Chondrocyte (in vitro differentiated cells): ENCODE measurements at regions not wholly inside any gene's neighbourhood (a gene's known extent, or its start where the extent isn't known, plus 50 kb on each side); places are given as distances from the start of the nearest gene placed in this dataset.

ENCODE experiments used
- DNase-seq: peaks from one replicate; pipeline ENCODE4 v3.0.0; 2021; ENCODE audit warnings: mixed read lengths, low spot score
- H3K27ac Mint-ChIP-seq: one replicate; pipeline ENCODE4 v1.8.0; 2021; ENCODE audit warnings: mild to moderate bottlenecking, moderate library complexity, mixed read lengths; ENCODE audit not compliant: unreplicated experiment
- H3K27me3 Mint-ChIP-seq: 2 replicates; pipeline ENCODE4 v1.8.0; 2021; ENCODE audit warnings: low read depth, mixed read lengths
- H3K36me3 Mint-ChIP-seq: 2 replicates; pipeline ENCODE4 v1.8.0; 2021; ENCODE audit warnings: low read depth, mixed read lengths
- H3K4me1 Mint-ChIP-seq: 2 replicates; pipeline ENCODE4 v1.8.0; 2021; ENCODE audit warnings: low read depth, mild to moderate bottlenecking, mixed read lengths
- H3K4me3 Mint-ChIP-seq: one replicate; pipeline ENCODE4 v1.8.0; 2021; ENCODE audit warnings: mild to moderate bottlenecking, moderate library complexity, mixed read lengths; ENCODE audit not compliant: unreplicated experiment
- H3K9me3 Mint-ChIP-seq: 2 replicates; pipeline ENCODE4 v1.8.0; 2021; ENCODE audit warnings: low read depth, mixed read lengths
- TF ChIP-seq, protein P1 (sequence below): fragments of 200-600 bp; sonication (generic); IDR thresholded peaks from 2 replicates; pipeline ENCODE4 v1.5.0; 2021; ENCODE audit warnings: antibody characterized with exemption, mild to moderate bottlenecking, moderate library complexity

DNA sequence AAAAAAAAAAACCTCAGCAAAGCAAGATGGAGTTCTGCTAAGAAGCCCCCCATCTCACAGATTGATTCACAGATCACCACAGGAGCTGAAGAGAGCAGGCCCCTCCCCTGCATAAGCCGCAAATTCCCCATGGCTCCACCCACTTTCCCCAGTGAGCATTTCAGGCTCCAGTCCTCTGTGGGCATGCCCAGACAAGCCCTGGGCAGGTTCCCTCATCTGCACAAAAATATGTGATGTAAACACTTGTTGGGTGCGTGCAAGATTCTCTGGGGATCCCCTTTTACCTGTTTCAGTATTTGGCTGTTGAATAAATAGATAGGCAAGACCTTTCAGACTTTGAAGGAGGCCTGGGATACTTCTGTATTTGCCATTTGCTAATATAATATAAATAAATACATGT lies 514.3 kb downstream of the PCDH7 start:
- Mint-ChIP-seq H3K27ac (no peak overlapping the region), H3K9me3 (peaks cover 11% of the 10 kb centered on the region)

DNA sequence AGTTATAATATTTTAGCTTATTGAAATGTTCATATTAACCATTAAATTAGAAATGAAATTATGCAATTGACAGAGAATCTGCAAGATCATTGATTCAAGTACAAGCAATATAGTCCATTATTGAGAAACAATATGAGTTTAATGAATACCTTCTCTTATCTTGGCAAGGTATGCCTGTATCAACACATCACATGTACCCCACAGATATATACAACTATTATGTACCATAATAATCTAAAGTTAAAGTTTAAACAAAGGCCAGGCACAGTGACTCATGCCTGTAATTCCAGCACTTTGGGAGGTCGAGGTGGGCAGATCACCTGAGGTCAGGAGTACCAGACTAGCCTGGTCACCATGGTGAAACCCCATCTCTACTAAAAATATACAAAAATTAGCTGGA lies 514.7 kb downstream of the PCDH7 start:
- H3K4me1 Mint-ChIP-seq, result peaks cover 4% of the 10 kb centered on the region
- DNase-seq, result no peak
- TF ChIP-seq, protein P1, sequence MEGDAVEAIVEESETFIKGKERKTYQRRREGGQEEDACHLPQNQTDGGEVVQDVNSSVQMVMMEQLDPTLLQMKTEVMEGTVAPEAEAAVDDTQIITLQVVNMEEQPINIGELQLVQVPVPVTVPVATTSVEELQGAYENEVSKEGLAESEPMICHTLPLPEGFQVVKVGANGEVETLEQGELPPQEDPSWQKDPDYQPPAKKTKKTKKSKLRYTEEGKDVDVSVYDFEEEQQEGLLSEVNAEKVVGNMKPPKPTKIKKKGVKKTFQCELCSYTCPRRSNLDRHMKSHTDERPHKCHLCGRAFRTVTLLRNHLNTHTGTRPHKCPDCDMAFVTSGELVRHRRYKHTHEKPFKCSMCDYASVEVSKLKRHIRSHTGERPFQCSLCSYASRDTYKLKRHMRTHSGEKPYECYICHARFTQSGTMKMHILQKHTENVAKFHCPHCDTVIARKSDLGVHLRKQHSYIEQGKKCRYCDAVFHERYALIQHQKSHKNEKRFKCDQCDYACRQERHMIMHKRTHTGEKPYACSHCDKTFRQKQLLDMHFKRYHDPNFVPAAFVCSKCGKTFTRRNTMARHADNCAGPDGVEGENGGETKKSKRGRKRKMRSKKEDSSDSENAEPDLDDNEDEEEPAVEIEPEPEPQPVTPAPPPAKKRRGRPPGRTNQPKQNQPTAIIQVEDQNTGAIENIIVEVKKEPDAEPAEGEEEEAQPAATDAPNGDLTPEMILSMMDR, result no peak
- H3K27ac Mint-ChIP-seq, result no peak overlapping the region
- no peaks in the 10 kb centered on the region for H3K36me3 Mint-ChIP-seq
- H3K4me3 Mint-ChIP-seq, result no peak overlapping the region
- peaks cover 11% of the 10 kb centered on the region for H3K9me3 Mint-ChIP-seq
- H3K27me3 Mint-ChIP-seq, result no peaks in the 10 kb centered on the region

More for the DNA sequence above, 514.3 kb downstream of the PCDH7 start:
- Mint-ChIP-seq H3K4me1 (no peaks in the 10 kb centered on the region), H3K36me3 (no peaks in the 10 kb centered on the region), H3K4me3 (no peak overlapping the region), H3K27me3 (no peaks in the 10 kb centered on the region)
- DNase-seq, result no peak
- TF ChIP-seq, protein P1, result no peak

GRCh38 chr4:31236020-31236638 lies 516.0 kb downstream of the PCDH7 start:
- H3K4me1 Mint-ChIP-seq, result peaks cover 7% of the 10 kb centered on the region
- no peaks in the 10 kb centered on the region for H3K27me3 Mint-ChIP-seq
- H3K9me3 Mint-ChIP-seq, result peaks cover 11% of the 10 kb centered on the region
- DNase-seq, result no peak
- TF ChIP-seq, protein P1, result no peak
- no peak overlapping the region for H3K27ac Mint-ChIP-seq
- no peak overlapping the region for H3K4me3 Mint-ChIP-seq
- H3K36me3 Mint-ChIP-seq, result no peaks in the 10 kb centered on the region

DNA sequence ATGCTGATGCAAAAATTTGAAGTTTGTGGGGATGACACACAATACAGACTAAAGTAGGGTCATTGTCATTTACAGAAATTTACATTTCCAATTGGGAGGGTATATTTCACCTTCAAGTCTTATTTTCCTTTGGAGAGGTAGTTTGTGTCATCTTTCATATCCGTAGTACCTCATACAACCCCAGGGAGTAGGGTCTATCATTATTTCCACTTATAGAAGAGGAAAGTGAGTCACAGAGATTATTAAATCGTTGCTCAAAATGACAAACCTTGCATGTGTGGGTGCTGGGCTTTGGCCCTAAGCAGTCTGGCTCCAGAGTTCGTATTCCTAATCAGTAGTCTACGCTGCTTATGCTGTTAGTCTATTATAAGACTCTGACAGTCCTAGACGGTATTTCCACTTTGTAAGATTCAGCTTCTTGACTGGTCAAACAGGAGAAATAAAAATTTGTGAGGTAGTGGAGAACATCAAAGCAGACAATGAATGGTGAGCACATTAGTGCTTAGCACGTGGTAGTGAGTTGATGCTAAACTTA lies 516.5 kb downstream of the PCDH7 start:
- TF ChIP-seq, protein P1, result no peak
- no peaks in the 10 kb centered on the region for H3K36me3 Mint-ChIP-seq
- no peak overlapping the region for H3K4me3 Mint-ChIP-seq
- no peaks in the 10 kb centered on the region for H3K27me3 Mint-ChIP-seq
- DNase-seq, result no peak
- H3K4me1 Mint-ChIP-seq, result peaks cover 10% of the 10 kb centered on the region
- H3K9me3 Mint-ChIP-seq, result peaks cover 11% of the 10 kb centered on the region
- H3K27ac Mint-ChIP-seq, result no peak overlapping the region

DNA sequence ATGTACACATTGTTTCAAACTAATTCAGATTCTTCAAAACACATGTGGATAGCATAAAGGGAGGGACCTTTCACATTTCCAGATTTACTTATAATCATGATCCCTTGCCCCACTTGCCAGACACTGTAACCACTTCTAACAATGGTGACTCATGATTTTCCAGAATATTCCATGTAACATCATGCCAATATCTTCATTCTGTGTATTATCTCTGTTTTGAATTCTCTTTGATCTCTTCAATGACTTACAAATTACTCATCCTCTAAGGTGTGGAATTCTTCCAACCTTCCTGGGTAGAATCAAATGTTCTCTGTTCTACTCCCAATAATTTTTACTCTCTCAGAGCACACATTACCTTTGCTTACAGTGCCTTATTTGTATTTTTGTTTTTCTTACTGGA lies 517.1 kb downstream of the PCDH7 start:
- Mint-ChIP-seq H3K36me3 (no peaks in the 10 kb centered on the region), H3K27ac (no peak overlapping the region), H3K4me1 (peaks cover 11% of the 10 kb centered on the region), H3K4me3 (no peak overlapping the region), H3K27me3 (no peaks in the 10 kb centered on the region), H3K9me3 (peaks cover 11% of the 10 kb centered on the region)
- DNase-seq, result no peak
- TF ChIP-seq, protein P1, result no peak
